ENCODE measurements at regions not wholly inside any gene's neighbourhood (a gene's known extent, or its start where the extent isn't known, plus 50 kb on each side); places are given as distances from the start of the nearest gene placed in this dataset.

GRCh38 chr2:71939588-71940535, 207.8 kb downstream of the CYP26B1 start:
- no peak for DNase-seq (ENCODE audit: low read depth, low spot score)
- in situ Hi-C loops (cut with MboI) (no loop called here), intact Hi-C loops (cut with micrococcal nuclease; ENCODE audit: unreplicated experiment) (no loop called here)
- Histone ChIP-seq H3K36me3 (ENCODE audit: control insufficient read depth in 2 of 2, insufficient read depth in 2 of 2, low read length in 1 of 2) (no peaks in the 10 kb centered on the region), H3K79me2 (ENCODE audit: control insufficient read depth, insufficient read depth, low read length) (no peaks in the 10 kb centered on the region), H3K4me1 (ENCODE audit: control insufficient read depth, insufficient read depth, low read length) (no peaks in the 10 kb centered on the region), H3K9ac (ENCODE audit: control insufficient read depth, insufficient read depth, low read length) (no peak overlapping the region), H3K27ac (ENCODE audit: control insufficient read depth, insufficient read depth) (no peak overlapping the region), H3K4me3 (no peak overlapping the region), H3K27me3 (replicated peaks in 1 of 2; ENCODE audit: control insufficient read depth in 2 of 2, insufficient read depth in 2 of 2, low read length in 1 of 2) (no peaks in the 10 kb centered on the region; a peak in 1 of 4 replicates), H3K4me2 (ENCODE audit: control insufficient read depth, insufficient read depth) (no peak overlapping the region), H2AFZ (ENCODE audit: control insufficient read depth, low read depth, low read length) (no peak overlapping the region), H3K9me3 (replicated peaks; ENCODE audit: control insufficient read depth, insufficient read depth, low read length) (no peaks in the 10 kb centered on the region), H4K20me1 (ENCODE audit: control insufficient read depth, insufficient read depth) (no peaks in the 10 kb centered on the region)
- ChIA-PET RAD21 (ENCODE audit: unreplicated experiment) (no interaction called here), CTCF (interaction anchor here (1.9 kb wide), 1 partner anchor 16 kb away, joined by 10 read pairs; no protein-coding TSS in a partner anchor), SMC1A (ENCODE audit: uncharacterized antibody, unreplicated experiment) (no interaction called here), POLR2A (no interaction called here)
- FAIRE-seq = no peak
- ATAC-seq = no peak
- no TSS peak for BruUV-seq (replicated peaks)
- WGBS (ENCODE audit: insufficient coverage, insufficient replicate concordance, low lambda C conversion rate, missing lambda C conversion rate) = 39% methylated on average over 13 of the region's 13 CpGs
- TF ChIP-seq SIX5 (IDR thresholded peaks at IDR 0.05; ENCODE audit: low read depth, low read length, severe bottlenecking) (no peak), MYC (IDR thresholded peaks at IDR 0.05; ENCODE audit: insufficient read depth, insufficient read length, insufficient replicate concordance, low read length, severe bottlenecking) (no peak), SMC3 (IDR thresholded peaks at IDR 0.05; ENCODE audit: borderline replicate concordance, low read length) (no peak), E4F1 (IDR thresholded peaks at IDR 0.05; ENCODE audit: borderline replicate concordance, partially characterized antibody) (no peak), ZSCAN29 (IDR thresholded peaks at IDR 0.05) (no peak)
- TF ChIP-seq, protein P1, sequence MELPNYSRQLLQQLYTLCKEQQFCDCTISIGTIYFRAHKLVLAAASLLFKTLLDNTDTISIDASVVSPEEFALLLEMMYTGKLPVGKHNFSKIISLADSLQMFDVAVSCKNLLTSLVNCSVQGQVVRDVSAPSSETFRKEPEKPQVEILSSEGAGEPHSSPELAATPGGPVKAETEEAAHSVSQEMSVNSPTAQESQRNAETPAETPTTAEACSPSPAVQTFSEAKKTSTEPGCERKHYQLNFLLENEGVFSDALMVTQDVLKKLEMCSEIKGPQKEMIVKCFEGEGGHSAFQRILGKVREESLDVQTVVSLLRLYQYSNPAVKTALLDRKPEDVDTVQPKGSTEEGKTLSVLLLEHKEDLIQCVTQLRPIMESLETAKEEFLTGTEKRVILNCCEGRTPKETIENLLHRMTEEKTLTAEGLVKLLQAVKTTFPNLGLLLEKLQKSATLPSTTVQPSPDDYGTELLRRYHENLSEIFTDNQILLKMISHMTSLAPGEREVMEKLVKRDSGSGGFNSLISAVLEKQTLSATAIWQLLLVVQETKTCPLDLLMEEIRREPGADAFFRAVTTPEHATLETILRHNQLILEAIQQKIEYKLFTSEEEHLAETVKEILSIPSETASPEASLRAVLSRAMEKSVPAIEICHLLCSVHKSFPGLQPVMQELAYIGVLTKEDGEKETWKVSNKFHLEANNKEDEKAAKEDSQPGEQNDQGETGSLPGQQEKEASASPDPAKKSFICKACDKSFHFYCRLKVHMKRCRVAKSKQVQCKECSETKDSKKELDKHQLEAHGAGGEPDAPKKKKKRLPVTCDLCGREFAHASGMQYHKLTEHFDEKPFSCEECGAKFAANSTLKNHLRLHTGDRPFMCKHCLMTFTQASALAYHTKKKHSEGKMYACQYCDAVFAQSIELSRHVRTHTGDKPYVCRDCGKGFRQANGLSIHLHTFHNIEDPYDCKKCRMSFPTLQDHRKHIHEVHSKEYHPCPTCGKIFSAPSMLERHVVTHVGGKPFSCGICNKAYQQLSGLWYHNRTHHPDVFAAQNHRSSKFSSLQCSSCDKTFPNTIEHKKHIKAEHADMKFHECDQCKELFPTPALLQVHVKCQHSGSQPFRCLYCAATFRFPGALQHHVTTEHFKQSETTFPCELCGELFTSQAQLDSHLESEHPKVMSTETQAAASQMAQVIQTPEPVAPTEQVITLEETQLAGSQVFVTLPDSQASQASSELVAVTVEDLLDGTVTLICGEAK (IDR thresholded peaks at IDR 0.05; ENCODE audit: borderline replicate concordance) = no peak

Measured in GM12878 (cell line).